Brain microvascular endothelial cell (primary cell): ENCODE measurements at regions not wholly inside any gene's neighbourhood (a gene's known extent, or its start where the extent isn't known, plus 50 kb on each side); places are given as distances from the start of the nearest gene placed in this dataset.

Experiments
- DNase-seq: peaks from one replicate; pipeline ENCODE4 v3.0.0-alpha.2; 2020
- H3K27ac ChIP-seq: fragments of 250-450 bp; sonication (Bioruptor Pico); 2 replicates; pipeline ENCODE4 v1.5.1; 2020; ENCODE audit warnings: mild to moderate bottlenecking, moderate library complexity
- H3K27me3 ChIP-seq: fragments of 250-450 bp; sonication (Bioruptor Pico); replicated peaks from 2 replicates; pipeline ENCODE4 v1.5.1; 2020; ENCODE audit warnings: mild to moderate bottlenecking
- H3K36me3 ChIP-seq: fragments of 250-450 bp; sonication (Bioruptor Pico); replicated peaks from 2 replicates; pipeline ENCODE4 v1.5.1; 2020; ENCODE audit warnings: mild to moderate bottlenecking
- H3K4me3 ChIP-seq: 2 replicates; pipeline ENCODE4 v1.5.1; 2011; ENCODE audit warnings: low read depth, mild to moderate bottlenecking, control low read depth, low read length, moderate library complexity
- in situ Hi-C: cut with HindIII; loops from 2 replicates; pipeline ENCODE4 v1.10.0; 2017; ENCODE audit warnings: low sequenced_read_pairs, low pct_ligation_motif_present
- TF ChIP-seq, protein P1 (sequence below): IDR thresholded peaks from 2 replicates; pipeline ENCODE4 v1.5.1; 2011; ENCODE audit warnings: low read depth, mild to moderate bottlenecking, moderate library complexity, low read length, control low read depth, inconsistent platforms; ENCODE audit errors: missing control alignments

DNA sequence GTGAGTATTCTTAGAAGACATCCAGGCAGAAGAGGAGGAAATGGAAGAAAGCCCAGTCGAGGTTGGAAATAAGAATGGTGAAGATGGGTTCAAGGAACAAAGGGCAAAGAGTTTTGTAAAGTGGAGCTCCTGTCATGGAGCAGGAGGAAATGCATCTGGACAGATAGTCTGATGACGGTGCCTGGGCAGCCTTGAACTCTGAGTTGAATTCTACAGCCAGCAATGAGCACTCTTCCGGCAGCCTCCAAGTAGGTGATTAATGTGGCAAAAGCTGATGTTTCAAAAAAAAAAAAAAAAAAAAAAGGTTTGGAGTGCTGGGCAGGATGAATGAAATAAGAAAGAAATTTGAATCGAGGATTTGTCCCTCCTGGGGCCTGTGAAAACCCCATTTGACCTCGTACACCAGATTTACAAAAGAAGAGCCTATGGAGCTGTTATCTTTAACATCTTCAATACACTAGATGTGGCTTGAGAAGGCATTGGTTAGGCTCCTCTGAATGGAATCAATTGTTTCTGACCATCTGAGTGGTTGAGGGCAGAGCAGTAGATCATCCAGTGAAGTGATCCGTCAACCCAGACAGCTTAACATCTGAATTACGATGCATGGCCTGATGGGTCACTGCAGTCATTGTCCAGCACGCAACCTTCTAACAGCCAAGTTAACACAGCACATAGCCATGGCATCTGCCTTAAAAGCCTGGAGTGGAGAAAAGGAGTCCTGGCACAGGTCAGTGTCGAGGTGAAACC is 449.7 kb downstream of the TXNL1 start:
- Histone ChIP-seq H3K4me3 (no peak overlapping the region), H3K27ac (no peak overlapping the region), H3K36me3 (no peaks in the 10 kb centered on the region), H3K27me3 (no peaks in the 10 kb centered on the region)
- DNase-seq, result no peak
- TF ChIP-seq, protein P1, sequence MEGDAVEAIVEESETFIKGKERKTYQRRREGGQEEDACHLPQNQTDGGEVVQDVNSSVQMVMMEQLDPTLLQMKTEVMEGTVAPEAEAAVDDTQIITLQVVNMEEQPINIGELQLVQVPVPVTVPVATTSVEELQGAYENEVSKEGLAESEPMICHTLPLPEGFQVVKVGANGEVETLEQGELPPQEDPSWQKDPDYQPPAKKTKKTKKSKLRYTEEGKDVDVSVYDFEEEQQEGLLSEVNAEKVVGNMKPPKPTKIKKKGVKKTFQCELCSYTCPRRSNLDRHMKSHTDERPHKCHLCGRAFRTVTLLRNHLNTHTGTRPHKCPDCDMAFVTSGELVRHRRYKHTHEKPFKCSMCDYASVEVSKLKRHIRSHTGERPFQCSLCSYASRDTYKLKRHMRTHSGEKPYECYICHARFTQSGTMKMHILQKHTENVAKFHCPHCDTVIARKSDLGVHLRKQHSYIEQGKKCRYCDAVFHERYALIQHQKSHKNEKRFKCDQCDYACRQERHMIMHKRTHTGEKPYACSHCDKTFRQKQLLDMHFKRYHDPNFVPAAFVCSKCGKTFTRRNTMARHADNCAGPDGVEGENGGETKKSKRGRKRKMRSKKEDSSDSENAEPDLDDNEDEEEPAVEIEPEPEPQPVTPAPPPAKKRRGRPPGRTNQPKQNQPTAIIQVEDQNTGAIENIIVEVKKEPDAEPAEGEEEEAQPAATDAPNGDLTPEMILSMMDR, result no peak
- in situ Hi-C loops, result no loop called here

DNA sequence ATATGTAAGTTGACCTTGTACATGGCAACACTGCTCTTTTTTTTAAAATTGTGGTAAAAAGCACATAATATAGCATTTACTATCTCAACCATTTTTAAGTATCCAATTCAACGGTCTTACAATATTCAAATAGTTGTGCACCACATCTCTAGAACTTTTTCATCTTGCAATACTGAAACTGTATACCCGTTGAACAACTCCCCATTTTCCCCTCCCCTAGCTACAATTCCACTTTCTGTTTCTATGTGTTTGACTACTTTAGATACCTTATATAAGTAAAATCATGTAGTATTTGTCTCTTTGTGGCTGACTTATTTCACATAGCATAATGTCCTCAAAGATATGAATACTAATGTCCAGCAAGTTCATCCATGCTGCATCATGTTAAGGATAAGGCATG is 452.1 kb downstream of the TXNL1 start:
- DNase-seq, result no peak
- Histone ChIP-seq H3K27ac (no peak overlapping the region), H3K27me3 (no peaks in the 10 kb centered on the region), H3K4me3 (no peak overlapping the region), H3K36me3 (no peaks in the 10 kb centered on the region)
- in situ Hi-C loops, result no loop called here
- TF ChIP-seq, protein P1, result no peak

DNA sequence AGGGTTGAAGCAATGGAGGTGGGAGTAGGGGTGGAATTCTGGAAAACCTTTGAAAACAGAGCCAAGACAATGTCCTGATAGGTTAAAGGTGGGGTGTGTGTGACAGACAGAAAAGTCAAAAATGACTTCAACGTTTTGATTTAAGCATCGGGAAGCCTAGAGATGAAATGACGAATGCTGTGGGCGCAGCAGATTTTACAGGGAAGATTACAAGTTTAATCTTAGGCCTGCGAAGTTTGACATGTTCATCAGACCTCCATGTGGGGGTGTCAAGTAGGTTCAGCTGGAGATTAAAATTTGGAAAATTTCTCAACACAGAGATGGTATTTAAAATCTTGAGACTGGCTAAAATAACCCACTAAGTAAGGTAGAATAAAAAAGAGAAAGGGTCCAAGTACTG is 453.3 kb downstream of the TXNL1 start:
- no peak overlapping the region for H3K27ac ChIP-seq
- TF ChIP-seq, protein P1, result no peak
- no peak for DNase-seq
- H3K36me3 ChIP-seq, result no peaks in the 10 kb centered on the region
- in situ Hi-C loops, result no loop called here
- H3K4me3 ChIP-seq, result no peak overlapping the region
- H3K27me3 ChIP-seq, result no peaks in the 10 kb centered on the region

DNA sequence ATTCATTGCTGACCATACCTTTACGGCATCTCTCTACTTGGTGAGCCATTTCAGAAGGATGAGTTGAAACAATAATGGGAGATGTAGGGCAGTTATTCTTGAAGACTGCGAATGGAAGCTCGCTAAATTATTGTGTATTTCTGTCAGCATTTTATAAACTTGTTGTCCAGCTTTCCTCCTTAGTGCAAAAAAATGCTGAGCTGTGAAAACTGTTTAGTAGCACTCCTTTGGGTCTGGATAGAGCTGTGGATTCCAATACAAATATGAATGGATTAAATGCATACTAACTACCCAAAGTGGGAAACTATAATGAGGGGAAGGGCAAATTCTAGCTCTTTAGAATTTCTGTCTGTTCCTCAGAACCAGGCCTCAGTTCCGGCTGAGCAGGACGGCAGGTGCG is 461.6 kb downstream of the TXNL1 start:
- no peaks in the 10 kb centered on the region for H3K27me3 ChIP-seq
- H3K4me3 ChIP-seq, result no peak overlapping the region
- no peaks in the 10 kb centered on the region for H3K36me3 ChIP-seq
- H3K27ac ChIP-seq, result no peak overlapping the region
- DNase-seq, result no peak
- TF ChIP-seq, protein P1, result no peak
- in situ Hi-C loops, result no loop called here

DNA sequence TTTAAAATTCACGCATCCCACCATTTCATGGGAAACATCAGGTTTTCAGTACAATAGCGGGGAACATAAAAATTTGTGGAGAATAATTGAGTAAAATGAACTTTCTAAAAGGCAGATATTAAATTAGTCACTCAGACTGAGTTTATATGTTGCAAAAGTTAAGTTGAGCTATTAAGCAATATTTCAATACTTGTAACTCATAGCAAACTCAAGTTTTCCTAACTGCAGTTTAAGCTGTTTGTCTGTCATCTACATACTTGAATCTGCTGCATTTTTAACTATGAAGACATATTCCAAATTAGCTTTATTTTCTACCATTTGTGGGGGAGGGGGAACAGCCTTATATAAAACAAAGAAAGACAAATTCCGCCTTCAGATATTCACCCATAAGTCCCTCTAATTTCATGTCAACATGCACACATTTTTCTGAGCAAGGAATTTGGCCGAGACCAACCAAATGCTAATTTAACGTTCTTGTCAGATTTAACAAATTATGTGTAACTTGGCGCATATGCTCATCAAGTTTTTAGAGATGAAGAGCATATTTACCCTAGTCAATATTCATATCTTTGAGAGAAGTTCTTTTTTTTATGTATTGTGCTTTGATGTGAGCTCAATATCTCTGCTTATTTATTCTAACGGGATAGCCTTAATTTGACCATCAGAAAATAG is 462.9 kb downstream of the TXNL1 start:
- TF ChIP-seq, protein P1, result no peak
- in situ Hi-C loops, result no loop called here
- no peaks in the 10 kb centered on the region for H3K27me3 ChIP-seq
- H3K27ac ChIP-seq, result no peak overlapping the region
- DNase-seq, result no peak
- no peak overlapping the region for H3K4me3 ChIP-seq
- H3K36me3 ChIP-seq, result no peaks in the 10 kb centered on the region
